ENCODE measurements at regions not wholly inside any gene's neighbourhood (a gene's known extent, or its start where the extent isn't known, plus 50 kb on each side); places are given as distances from the start of the nearest gene placed in this dataset.

DNA sequence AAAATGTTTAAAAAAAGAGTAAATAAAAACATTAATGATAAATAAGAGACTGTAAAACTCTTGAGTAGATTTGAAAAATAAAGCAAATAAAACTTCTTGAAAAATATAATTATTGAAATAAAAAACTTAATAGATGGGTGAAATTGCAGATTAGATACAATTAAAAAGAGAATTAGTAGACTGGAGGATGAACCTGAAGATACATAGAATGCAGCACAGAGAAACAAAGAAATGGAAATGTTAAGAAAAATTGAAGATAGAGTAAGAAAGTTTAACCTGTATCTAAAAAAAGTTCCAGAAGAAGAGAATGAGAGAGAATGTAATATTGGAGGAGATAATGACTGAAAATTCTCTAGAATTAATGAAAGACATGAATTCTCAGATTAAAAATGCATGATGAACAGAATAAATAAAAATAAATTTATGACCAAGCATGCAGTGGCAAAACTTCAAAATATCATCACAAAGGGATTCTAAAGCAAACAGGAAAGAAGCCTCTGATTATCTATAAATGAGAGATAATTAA lies 438.1 kb upstream of the CLINT1 start:
- DNase-seq (ENCODE audit: low read depth) = no peak

DNA sequence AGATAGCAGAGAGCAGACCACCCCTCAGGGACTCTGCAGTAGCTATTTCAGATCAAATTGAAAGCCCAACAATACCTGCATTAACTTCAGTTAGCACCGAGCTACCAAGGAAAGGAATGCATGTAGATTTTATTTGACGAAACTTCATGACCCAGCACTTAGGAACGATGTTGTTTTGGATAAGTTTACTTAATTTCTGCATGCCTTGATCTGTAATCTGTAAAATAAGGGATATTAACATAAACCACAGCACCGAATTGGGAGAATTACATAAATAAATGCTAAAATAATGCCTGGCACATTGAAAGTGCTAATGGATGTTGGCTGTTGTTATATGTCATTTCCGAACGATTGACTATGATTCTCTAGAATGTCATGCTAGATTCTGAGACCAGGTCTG lies 435.8 kb upstream of the CLINT1 start:
- DNase-seq (ENCODE audit: low read depth) = no peak

DNA sequence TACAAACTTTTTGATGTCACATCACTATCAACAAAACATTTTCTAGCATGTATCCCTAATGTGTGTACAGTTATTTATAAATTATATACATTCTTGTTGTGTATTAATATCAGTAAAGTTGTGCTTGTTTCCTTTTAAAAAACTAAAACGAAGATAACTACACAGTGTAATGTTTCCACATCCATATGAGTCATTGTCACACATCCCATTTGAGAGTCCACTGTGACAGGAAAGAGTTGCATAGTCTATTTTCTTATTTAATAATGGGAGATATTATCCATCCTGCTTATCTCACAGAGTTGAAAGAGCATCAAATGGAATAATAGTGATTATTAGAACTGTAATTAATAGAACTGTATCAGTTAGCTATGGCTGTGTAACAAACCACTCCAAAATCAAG lies 434.0 kb upstream of the CLINT1 start:
- DNase-seq (ENCODE audit: low read depth) = no peak

DNA sequence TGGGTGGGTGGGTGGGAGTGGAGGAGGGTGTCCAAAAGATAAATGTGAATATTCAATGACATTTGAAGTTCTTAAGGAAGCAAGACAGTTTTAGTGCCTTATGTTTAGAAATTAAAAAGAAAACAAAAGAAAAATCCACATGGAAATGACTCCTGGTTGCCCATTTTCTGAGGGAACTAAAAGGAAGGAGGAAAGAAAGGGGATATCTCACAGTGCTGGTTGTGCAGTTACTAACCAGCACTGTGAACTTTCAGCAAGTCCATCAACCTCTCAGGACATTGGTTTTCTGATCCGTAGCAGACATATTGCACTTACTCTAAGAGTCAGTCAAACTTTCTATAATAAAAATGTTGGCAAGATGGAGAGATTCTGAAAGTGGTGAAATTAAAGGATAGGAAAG lies 431.0 kb upstream of the CLINT1 start:
- DNase-seq (ENCODE audit: low read depth) = no peak

DNA sequence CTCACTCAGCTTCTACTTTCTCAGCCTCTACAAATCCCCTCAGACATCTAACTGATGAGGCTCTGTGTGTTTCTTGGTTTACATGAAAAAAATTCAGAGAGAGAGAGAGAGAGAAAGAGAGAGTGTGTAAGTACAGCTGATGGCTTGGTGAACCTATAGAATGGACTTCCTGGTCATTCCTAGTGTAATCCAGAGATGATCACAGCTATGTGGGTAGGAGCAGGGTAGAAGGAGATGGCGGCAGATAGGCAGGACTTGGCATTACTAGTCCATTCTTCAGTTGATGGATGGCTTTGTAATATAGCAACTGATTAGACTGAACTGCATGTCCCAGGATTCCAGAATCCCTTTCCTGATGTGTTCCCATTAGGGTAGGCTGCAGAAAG lies 429.3 kb upstream of the CLINT1 start:
- DNase-seq (ENCODE audit: low read depth) = no peak

DNA sequence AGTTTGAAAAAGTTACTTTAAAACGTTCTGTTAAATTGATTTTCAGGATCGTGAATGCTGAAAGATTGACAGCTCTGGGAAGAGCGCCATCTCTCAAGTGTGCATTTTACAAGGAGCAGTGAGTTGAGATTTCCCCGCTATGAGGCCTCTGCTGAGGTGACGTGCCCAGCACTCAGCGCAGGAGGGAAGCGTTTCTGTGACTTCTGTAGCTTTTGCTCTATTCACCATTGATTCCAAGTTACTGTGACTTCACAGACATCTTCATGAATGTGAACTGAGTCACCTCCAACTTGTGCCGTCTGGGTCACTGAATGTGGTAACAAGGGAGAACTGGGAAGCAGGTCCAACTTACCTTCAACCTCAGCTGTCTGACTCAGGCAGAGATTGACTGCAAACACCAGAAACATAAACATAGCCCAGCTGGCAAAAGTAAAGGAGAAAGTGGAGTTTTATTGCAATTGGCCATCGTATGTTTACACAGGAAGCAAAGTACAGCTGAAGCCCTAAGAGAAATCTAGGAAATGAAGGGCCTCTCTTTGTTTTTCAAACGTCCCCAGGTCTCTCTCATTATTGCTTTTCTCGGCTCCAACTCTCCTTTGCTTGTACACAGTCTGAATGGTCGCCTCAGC lies 428.8 kb upstream of the CLINT1 start:
- no peak for DNase-seq (ENCODE audit: low read depth)

DNA sequence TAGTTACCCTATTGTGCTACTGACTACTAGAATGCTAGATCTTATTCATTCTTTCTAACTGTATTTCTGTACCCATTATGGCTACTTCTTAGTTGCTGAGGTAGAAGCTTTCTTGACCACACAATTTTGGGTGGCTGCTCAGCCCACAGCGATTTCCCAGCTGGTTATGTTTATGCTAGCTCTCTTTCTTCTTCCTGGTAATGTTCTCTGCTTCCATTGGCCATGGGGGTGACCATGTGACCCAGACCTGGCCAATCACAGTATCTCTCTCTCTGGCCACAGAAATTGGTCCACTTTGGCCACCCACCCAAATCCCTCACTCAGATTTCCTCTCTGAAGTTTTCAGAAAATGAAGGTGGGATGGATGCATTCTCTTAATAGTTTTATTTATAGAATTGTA lies 427.9 kb upstream of the CLINT1 start:
- DNase-seq (ENCODE audit: low read depth) = no peak

DNA sequence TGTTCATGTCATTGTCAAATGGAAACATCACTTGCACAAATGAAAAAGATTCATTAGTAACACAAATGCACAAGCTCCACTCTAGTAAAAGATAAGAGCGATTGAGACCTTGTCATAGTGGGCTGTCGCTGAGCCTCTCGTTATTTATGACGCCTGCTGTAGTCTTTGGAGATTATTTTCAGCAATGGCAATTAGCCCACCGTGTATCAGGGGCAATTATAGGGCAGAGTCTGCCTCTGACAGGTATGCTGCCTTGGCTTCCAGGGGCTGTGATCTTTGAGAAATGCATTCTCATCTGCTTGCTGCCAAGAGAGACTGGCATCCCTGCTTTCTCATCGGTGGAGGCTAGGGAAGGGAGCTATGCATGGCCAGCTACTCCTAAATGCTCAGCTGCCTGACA lies 426.8 kb upstream of the CLINT1 start:
- DNase-seq (ENCODE audit: low read depth) = no peak

DNA sequence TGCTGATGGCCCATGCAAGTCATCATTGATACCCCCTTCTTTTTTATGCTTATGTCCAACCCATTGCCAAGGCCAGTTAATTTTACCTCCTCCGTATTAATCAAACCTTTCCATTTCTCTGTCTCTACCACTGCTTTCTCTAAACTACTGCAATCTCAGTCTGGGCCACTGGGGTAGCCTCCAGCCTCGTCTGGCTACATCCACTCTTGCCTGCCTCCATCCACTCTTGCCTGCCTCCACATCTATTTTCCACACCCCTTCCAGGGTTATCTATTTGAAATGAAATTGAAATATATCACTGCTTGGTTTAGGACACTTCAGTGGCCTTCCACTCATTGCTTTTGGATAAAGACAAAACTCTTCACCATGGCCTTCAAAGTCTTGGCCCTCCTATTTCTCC lies 425.3 kb upstream of the CLINT1 start:
- DNase-seq (ENCODE audit: low read depth) = no peak

DNA sequence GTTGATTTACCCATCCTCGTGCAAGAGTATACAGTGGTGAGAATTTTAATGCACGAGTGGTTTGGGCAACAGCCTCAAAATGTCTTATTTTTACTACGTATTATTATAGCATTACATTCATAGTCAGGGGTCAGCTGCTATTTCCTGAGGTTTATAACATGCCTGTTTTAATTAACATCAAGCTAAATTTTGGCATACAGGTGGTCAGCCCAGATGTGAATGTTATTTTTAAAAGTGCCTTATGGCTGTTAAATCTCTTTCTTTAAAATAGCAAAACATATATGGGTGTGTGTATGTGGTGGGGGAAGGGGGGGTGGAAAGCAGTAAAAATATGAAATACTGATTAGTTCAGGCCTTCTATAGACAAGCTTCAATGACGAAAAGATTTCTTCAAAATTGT lies 424.5 kb upstream of the CLINT1 start:
- no peak for DNase-seq (ENCODE audit: low read depth)

DNA sequence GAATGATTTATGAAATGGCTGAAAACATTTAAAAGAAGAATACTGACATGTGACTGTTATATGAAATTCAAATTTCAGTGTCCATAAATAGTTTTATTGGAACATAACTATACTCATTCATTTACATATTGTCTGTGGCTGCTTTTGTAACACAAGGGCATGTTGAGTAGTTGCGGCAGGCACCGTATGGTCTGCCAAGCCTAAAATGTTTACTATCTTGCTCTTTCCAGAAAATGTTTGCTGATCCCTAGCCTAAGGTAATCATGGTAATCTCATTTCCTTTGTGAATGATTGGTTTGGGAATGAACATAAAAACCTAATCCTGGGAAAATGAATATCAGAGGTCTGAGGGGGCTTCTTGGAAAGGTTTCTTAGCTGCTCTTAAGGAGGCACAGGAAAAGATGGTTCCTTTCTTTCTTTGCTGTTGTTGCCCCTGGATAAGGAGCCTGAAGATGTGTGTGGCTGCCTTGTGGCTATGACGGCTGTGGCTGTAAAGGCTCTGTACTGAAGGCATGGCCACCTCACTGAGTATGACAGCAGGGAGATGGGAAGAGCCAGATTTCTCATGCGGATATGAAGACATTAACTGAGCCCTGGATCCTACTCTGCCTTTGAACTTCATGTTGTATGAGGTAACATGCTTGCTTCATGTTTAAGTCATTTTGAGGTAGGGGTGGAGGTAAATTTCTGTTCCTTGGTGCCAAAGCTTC lies 419.4 kb upstream of the CLINT1 start:
- no peak for DNase-seq (ENCODE audit: low read depth)

DNA sequence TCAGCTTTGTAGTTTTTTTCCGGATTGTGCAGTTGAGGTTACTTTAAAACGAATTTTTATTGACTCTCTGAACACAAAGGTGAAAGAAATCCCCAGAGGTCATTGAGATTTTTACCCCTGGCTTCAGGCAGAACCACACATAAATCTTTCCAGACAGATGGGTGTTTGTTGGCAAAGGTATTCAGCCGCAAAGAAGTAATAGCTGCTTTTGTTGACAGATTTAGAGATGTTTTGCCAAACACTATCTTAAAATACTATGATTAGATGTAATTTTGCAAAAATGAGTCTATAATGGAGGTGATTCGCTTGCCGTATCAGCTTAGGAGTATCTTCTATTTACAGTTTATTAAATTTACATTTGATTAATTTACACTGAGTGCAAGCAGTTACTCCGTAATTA lies 418.3 kb upstream of the CLINT1 start:
- DNase-seq (ENCODE audit: low read depth) = no peak

DNA sequence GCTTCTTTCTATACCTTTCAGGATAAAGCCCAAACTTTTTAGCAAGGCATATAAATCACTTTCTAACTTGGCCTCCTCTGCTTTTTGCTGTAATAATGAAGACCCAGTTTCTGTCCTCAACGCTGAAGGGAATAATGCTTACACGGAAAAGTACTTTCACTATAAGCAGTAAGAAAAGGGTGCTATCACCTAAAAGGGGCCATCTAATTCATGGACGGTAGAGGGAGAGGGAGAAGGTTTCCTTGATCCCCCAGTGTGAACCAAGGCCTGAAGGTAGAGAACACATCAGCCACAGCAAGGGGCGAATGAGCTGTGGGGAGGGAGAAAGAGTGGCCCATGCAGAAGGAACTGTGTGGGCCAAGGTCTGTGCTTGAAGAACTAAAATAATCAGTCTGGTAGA lies 417.7 kb upstream of the CLINT1 start:
- DNase-seq (ENCODE audit: low read depth) = no peak

DNA sequence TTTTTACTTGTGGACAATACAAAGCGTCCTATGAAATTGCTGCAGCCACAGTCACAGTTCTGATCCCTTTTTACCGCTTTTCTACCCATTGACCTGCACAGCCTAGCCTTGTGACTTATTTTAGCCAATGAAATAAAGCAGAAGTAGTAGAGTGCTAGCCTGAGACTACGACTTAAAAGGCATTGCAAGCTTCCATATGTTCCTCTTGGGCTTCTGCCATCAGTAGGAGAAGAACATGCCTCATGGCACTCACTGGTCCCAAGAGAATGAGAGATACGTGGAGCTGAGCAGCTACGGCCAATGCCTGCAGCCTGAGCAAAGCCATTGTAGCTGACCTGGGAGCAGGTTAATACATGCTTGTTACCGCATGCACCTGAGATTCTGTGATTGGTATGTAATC lies 416.6 kb upstream of the CLINT1 start:
- DNase-seq (ENCODE audit: low read depth) = no peak

DNA sequence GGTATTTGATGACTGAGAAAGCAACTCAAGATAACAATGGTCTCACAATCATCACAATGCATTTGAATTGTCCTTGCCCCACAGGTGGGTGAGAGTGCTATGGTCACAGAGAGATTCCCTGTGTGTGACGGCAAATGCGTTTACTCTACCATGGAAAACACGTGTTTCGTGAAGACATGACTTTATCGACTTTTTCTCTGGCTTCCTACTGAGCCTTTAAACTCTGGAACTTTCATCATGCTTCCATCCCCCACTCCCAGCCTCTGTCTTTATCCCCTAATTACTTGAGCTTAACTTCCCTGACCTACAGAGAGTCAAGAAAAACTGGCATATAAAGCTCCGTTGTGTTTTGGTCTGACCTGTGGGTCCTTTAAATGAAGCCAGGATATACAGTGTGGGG lies 414.1 kb upstream of the CLINT1 start:
- no peak for DNase-seq (ENCODE audit: low read depth)

DNA sequence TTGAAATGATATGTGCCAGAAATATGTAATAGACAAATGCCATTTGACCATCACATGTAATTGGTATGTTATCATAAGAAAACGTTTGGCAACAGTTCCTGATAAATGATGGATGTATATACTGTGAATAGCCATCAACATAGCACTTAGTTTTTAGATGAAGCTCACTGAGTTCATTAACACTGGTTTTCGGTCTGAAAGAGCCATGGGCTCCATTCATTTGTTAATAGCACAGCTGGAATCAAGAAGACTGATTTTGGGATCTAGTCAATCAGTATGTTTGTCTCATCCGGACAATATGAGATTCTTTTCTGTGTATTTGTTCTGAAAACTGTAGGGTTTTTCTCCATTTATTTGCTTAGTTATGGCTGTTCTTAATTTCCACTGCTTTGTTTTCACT lies 413.5 kb upstream of the CLINT1 start:
- DNase-seq (ENCODE audit: low read depth) = no peak

DNA sequence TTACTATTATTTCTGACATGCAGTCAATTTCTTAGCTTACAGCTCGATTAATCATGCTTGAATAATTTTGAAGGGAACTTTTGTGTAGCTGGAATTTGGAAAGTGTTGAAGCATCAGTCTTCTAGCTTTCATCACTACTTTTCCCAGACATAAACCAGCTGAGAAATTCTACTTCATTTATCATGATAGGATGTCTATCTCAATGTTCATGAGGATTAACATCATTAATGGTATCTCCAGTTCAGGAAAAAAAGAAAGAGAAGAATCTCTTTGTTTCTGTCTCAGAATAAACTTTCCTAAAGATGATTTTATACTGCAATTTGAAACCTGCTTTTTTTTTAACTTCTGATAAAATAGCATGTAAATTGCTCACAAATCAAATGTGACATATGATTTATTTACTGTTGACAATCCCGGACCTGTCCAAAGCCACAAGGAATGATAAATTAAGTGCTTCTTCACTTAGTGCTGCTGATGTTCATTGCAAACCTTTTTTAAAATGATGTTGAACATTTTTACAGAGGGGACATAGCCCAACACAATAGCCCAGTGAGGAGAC lies 412.1 kb upstream of the CLINT1 start:
- no peak for DNase-seq (ENCODE audit: low read depth)

DNA sequence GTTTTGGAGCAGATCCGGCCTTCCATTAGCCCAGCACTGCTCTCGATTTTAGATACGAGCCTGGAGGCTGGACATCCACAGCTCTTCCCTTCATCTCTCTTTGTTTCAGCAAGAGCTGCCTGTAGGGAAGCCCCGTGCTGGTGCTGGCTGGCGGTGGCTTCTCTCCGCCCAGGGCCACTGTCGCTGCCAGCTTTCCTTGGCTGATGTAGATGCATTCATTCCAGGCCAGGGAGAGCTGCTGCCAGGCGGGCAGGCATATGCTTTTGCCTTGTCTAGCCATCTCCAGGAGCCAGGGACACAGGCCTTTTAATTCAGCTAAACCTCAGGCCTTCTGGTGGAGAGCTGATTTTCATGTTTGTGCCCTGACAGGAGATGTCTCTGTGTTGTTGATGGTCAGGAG lies 409.3 kb upstream of the CLINT1 start:
- DNase-seq (ENCODE audit: low read depth) = no peak

DNA sequence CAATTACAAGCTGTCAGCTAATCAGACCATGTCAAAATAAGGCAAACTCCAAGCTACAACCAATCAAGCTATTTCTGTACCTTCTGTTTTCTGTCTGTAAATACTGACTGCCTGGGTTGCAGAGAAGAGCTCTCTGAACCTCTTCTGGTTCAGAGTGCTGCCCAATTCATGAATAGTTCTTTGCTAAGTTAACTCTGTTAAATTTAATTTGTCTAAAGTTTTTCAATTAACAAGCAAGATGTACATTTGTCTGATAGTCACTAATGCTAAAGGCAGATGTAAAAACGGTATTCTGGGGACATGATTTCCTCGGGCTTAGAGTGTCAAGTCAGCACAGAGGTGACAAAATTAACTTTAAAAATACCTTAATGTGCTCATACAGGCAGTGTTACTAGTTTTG lies 408.3 kb upstream of the CLINT1 start:
- no peak for DNase-seq (ENCODE audit: low read depth)

DNA sequence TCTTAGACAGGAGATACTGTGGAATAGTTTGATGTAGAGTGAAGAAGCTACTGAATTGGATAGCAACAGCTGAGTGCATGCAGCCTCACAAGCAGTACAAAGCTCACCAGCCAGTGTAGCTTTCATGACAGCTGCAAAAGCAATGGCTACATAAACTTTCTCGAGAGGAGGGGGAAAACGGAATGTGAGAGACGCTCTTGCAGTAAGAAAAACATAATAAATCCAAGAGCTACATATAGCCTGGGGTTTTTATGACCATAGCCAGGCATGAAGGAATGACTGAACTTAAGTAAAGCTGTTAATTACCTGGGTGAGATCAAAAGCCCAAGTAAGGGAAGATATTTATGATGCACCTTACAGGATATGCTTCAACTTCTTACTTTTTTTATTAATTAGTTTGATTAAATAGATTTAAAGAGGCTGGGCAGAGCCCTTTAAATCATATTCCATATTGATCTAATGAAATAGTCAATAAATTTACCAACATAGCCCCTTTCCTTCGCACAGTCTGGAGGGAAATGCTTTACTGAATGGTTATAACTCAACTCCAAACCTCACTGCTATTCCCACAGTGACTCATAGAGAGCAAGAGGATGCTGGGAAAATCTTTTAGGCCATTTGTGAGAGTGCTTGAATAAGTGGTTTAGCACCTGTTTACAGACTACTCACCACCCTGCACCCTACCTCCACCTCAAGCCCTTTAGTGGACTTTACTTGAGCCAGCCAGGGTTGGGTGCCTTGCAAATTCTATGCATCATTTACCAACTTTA lies 407.2 kb upstream of the CLINT1 start:
- DNase-seq (ENCODE audit: low read depth) = no peak

DNA sequence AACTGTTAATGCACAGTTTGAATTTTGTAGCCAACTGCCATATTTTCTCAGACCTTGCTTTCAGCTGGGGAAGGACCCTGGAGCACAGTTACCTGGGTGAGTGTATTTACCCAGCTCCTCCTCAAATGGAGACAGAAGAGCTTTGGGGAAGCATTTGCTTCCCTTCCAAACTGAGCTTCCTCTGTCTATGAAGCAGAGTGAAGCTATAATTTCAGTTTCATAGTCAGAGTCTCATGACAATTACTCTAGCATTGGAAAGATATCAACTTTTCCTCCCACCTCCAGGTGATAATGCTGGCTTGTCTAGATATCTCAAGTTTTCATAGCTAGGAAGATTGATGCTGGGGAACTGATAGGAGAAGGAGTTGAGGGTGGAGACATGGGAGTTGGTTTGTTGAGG lies 406.4 kb upstream of the CLINT1 start:
- no peak for DNase-seq (ENCODE audit: low read depth)

DNA sequence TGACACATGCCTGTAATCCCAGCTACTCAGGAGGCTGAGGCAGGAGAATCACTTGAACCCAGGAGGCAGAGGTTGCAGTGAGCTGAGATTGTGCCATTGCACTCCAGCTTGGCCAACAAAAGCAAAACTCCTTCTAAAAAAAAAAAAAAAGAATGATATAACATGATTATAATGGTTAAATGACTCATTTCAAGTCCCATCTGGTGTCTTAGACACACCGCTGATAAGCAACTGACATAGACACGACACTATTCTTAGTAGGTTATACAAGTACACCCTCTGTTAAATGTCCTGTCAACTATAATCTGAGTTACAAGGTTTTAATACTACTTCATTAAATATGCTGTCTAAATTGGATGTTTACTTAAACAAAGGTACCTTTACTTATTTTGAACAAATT lies 405.3 kb upstream of the CLINT1 start:
- no peak for DNase-seq (ENCODE audit: low read depth)
